ENCODE measurements at regions not wholly inside any gene's neighbourhood (a gene's known extent, or its start where the extent isn't known, plus 50 kb on each side); places are given as distances from the start of the nearest gene placed in this dataset.

DNA sequence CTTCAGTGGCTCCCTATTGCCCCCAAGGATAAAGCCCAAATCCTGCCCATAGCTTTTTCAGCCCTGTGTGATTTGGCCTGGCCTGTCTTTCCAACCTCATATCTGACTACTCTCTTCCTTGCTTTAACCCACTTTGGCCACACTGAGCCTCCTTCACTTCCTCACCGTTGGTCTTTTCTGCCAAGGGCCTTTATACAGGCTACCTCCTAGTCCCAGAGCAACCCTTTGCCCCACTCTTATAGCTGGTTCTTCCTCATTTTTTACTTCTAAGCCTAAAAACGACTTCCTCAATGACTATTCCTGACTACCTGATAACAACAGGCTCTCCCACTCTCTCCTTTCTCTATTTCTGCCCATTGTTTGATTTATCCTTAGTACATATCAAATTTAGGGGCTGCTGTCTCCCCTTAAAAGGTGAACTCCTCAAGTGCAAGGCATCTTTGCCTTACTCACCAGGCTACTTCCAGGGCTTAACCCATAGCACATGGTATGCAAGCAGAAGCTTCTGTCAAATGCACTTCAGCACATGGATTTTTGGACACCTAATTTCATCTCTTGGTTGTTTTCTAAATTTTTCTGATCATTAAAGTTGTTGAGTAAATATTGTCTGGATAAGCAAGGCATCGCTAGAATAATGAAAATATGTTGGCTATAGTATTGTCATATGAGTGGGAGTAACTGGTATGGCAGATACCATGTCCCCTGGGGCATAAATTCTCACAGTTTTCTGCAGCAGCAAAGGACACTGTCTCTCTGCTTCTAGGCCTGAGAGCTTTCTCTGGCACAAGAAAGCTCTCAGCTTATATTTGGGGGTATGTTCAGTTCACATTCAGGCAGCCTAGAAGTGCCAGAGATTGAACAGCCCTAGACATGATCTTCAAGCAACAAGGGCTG, 201.5 kb upstream of the GPR26 start:
- ATAC-seq (ENCODE audit: low FRiP score) (no peak), DNase-seq (ENCODE audit: low spot score) (no peak)
- TF ChIP-seq, protein P1, sequence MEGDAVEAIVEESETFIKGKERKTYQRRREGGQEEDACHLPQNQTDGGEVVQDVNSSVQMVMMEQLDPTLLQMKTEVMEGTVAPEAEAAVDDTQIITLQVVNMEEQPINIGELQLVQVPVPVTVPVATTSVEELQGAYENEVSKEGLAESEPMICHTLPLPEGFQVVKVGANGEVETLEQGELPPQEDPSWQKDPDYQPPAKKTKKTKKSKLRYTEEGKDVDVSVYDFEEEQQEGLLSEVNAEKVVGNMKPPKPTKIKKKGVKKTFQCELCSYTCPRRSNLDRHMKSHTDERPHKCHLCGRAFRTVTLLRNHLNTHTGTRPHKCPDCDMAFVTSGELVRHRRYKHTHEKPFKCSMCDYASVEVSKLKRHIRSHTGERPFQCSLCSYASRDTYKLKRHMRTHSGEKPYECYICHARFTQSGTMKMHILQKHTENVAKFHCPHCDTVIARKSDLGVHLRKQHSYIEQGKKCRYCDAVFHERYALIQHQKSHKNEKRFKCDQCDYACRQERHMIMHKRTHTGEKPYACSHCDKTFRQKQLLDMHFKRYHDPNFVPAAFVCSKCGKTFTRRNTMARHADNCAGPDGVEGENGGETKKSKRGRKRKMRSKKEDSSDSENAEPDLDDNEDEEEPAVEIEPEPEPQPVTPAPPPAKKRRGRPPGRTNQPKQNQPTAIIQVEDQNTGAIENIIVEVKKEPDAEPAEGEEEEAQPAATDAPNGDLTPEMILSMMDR (IDR thresholded peaks at IDR 0.05): no peak

DNA sequence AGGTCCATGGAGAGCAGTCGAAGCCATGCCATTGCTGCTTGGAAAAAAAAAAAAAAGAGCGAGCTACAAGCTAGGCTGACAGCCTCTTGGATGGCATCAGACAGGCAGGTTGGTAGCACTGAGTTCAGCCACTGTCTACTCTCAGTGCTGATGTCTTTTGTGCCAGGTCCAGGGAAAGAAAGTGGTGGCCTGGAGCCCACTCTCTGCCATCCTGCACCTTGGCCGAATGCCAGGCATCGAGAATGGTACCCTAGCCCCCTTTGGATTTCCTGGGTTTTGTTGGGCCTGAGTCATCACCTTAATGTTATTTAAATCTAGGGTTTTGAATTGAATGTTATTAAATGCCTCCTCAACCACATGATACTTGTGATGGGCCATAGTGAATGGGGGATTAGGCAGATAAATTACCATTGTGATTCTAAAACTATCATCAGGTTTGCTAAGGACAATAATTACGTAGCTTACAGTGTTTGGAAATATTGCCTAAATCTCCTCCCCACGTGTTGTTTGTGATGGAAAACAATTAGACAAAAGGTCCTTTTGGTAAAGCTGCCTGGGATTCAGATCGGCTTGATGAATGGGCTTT, 195.7 kb upstream of the GPR26 start:
- DNase-seq (ENCODE audit: low spot score) (no peak), ATAC-seq (ENCODE audit: low FRiP score) (no peak)
- TF ChIP-seq, protein P1 (IDR thresholded peaks at IDR 0.05): no peak

DNA sequence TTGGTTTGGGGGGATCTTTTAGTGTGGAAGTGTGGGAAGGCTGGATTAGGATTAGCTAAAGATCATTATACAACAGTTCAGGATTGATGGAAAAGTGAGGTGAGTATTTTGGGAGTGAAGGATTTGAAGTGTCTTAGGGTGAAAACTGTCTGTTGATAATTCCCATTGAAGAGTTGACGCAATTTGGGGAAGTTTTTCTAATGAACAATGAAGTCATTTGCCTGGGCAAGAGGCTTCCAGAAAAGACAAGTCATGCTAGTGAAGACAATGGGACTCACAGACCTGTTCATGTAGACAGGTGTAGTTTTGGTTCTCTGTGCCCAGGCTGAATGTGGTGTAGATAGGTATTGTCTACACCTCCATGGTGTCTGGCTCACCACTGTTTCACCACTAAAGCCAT, 194.3 kb upstream of the GPR26 start:
- no peak for ATAC-seq (ENCODE audit: low FRiP score)
- TF ChIP-seq, protein P1 (IDR thresholded peaks at IDR 0.05): no peak
- DNase-seq (ENCODE audit: low spot score): no peak

DNA sequence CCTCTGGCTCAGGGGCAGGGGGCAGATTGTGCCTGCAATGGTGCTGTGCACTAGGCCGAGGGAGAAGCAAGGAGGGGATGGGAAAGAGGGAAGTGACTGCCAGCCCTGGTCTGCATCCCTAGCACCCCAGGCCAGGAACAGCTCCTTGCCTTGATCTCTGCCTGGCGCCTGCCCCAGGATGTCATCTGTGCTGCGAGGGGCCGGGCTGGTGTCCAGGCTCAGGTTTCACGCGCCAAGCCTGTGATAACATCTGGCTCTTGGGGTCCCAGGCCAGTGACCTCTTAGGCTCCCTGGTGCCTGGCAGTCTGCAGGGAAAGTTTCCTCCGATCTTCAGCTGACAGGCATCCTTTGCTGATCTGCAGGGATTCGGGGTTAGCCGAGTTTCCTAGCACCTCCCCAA, 193.5 kb upstream of the GPR26 start:
- TF ChIP-seq, protein P1 (IDR thresholded peaks at IDR 0.05): no peak
- DNase-seq (ENCODE audit: low spot score): no peak
- ATAC-seq (ENCODE audit: low FRiP score): no peak

DNA sequence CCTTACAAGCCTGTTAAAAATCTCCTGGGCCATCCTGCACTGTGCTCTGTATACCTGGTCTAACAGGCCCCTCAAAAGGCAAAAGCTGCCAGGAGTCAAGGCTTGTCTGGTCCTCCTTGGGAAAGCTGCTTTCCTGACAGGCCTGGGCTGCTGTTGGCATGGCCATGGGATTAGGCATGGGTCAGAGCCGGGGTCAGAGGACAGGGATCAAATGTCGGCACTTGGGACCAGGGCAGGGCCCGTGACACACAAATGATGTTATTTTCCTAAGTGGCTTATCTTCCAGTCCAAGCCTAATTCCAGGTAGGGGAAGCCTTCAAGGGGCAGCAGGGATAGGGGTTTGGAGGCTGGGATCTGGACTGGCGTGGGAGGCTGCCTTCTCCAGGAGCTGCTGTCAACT, 191.5 kb upstream of the GPR26 start:
- no peak for DNase-seq (ENCODE audit: low spot score)
- ATAC-seq (ENCODE audit: low FRiP score): no peak
- TF ChIP-seq, protein P1 (IDR thresholded peaks at IDR 0.05): no peak

DNA sequence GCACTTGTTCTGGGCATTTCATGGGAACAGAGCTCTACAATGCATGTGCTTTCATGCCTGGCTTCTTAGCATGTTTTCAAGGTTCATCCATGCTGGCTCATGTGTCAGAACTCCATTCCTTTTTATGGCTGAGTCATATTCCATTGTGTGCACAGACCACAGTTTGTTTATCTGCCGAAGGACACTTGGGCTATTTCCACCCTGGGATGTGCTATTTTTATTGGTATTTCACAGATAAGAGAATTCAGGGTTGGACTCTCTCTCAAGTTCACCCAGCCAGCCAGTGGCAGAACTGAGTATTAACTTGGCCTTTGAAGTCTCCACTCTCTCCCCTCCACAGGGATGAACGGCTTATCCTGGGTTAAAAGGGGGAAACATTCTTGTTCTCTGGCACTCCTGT, 190.7 kb upstream of the GPR26 start:
- DNase-seq (ENCODE audit: low spot score) (no peak), ATAC-seq (ENCODE audit: low FRiP score) (no peak)
- TF ChIP-seq, protein P1 (IDR thresholded peaks at IDR 0.05): no peak

DNA sequence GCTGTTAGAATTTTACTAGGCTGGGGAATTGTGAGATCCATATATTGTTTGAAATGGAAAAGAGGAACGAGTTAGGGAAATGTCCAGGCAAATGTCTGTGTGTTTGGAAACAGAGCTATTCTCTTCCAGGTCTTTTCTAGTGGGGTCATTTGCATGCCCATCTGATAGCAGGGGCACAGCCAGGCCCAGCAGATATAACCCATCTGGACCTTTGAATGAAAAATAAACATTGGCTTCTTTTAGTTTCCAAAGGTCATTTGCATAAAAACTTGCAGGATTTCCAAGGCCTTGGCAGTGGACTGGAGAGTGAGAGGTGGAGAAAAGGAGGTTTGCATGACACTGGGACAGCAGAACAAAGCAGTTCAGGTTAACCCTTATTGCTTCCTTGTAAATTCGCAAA, 188.0 kb upstream of the GPR26 start:
- ATAC-seq (ENCODE audit: low FRiP score): no peak
- TF ChIP-seq, protein P1 (IDR thresholded peaks at IDR 0.05): no peak
- no peak for DNase-seq (ENCODE audit: low spot score)

Measured in omental fat pad (tissue), 3 donors.